Embryonic facial prominence (tissue), 1 donor: ENCODE measurements at regions not wholly inside any gene's neighbourhood (a gene's known extent, or its start where the extent isn't known, plus 50 kb on each side); places are given as distances from the start of the nearest gene placed in this dataset.
"Not testable (repeated sequence)": the region's sequence is repeated elsewhere in the genome, so short reads cannot be mapped to it uniquely, and the experiment has no call there.

ENCODE experiments used
- DNase-seq: peaks from one replicate; pipeline ENCODE4 v3.0.0-alpha.2; 2016; ENCODE audit errors: extremely low spot score

DNA sequence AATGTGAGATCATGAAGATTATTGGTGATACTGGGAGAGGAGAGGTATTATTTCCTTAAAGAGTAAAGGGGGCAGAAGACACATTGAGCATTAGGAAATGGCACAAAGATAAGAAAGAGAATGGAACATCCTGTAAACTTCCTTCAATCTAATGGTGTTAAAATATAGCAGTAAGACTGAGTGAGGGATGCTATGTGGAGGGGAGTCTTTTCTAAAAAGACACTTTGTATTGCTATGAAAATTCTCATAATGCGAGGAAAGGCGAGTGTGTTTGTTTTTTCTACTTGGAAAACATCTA is 405.2 kb downstream of the ARL4A start:
- DNase-seq, result no peak

DNA sequence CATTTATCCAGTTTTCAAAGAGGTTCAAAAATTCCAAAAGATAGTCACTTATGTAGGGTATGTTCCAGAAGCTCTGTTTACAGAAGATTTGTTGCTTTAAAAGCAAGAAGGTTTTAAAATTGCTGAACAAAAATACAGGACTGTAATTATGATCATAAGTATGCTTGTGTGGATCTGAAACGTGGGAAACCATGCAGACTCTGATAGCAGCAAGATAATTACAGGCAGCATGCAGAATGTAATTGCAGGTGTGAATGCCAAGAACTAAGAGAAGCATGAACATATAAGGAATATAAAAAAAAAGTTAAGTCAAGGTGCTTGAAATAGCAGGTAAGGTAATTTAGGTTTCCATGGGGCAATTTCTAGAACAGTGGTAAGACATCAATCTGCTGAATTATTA is 405.7 kb downstream of the ARL4A start:
- DNase-seq, result no peak

DNA sequence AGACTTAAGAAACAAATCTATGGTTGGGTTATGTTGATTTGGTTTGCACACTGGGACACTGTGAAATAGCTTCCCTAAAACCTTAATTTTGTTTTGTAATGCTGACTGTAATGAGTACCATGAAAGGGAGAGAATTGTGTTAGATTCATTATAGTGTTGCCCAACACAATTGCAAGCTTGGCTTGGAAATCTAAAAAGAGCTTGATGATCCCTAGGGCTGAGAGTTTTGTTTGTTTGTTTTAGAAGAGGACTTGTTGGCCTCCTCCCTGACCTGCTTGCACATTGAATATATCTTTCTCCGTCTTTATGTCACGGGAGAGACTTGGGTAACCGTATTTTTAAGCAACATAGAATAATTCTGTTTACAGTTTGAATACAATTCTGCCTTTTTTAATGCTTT is 410.1 kb downstream of the ARL4A start:
- no peak for DNase-seq

DNA sequence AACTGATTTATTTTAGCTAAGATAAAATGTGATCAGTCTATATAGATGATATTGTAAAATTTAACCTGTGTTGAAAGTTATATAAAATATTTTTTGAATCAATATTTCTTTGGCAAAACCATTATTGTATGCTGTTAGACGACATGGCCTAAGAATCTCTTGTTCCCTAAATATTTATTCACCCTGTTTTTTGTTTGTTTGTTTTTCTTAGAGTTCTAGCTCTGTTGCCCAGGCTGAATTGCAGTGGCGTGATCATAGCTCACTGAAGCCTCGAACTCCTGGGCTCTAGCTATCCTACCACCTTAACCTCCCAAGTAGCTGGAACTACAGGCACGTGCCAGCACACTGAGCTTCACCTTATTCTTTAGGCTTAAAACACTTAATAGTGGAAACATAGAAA is 410.7 kb downstream of the ARL4A start:
- DNase-seq, result no peak

DNA sequence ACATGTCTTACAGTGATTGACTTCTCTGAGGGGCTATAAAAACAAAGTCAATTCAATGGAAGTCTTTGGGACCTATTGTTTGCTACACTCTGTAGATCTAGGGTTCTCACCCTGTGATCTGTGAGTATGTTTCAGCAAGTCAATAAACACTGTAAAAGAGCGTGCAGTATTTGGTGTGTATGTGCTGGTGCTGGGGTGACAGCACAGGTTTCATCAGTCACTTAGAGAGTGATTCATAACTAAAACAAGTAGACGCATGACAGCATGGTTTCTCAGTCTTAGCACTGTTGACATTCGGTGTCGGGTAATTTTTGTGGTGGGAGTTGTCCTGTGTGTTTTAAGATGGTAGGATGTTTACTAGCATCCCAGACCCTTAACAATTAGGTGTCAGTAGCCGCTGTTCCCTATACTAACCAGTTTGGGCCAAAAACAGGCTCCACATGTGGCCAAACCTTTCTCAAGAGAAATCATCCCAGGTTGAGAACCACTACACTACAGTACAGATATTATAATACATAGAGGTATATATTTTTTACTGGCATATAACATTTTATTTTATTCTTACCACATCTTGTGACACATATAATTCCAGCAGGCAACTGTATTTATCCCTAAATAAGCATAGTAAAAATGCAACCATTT is 411.8 kb downstream of the ARL4A start:
- DNase-seq, result no peak

DNA sequence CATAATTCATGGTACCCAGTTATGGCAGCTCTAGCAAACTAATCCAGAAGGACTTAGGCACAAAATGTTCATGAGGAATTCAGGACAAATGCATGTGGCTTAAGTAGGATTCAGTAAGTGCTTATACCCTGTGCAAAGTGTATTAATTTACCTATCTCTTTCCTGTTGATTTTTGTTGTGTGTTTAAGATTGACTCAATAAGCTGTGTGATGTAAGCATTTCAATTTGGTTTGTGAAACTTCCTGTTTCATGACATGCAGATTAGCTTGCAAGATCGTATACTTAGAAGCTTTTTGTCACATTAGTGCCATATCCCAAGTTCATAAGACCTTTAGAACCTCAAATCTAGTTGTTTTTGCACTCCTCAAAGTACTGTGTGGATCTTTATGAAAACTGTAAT is 416.7 kb downstream of the ARL4A start:
- no peak for DNase-seq

DNA sequence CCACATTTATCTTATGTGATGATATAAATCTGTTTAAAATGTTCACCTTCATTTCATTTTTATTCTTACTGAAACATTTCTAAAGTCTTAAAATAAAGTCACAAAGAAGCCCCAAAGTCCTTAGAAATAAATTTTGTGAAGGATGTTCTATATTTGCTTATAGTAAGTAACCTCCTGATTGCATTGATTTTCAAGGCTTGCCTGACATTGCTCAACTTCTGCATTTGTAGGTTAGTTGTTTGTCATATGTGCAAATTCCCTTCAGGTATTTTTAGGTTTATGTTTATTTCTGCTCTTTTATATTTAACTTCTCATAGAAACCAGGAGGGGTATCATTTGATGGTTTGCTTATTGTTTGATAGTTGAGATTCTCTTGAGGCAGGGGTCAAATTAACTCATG is 417.8 kb downstream of the ARL4A start:
- DNase-seq, result no peak

DNA sequence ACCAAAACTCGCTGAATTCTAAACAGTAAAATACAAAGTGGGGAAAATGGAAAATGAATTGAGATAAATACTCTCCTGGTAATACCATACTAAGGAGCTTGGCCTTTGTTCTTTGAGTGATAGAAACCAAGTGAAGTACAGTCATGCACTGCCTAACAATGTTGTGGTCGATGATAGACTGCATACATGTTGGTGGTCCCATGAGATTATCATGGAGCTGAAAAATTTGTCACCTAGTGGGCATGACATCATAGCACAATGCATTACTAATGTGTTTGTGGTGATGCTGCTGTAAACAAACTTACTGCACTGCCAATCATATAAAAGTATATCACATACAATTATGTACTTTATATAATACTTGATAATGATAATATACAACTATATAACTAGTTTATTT is 419.1 kb downstream of the ARL4A start:
- no peak for DNase-seq

DNA sequence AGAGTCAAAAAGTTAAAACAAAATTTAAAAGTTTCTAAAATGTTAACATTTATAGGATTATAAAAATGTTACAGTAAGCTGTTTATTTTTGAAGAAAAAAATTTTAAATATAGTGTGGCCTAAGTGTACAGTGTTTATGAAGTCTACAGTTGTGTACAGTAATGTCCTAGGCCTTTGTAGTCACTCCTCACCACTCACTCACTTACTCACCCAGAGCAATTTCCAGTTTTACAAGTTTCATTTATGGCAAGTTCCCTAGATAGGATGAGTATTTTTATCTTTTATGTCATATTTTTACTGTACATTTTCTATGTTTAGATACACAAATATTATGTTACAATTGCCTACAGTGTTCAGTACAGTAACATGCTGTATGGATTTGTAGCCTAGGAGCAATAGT is 419.9 kb downstream of the ARL4A start:
- DNase-seq, result no peak

DNA sequence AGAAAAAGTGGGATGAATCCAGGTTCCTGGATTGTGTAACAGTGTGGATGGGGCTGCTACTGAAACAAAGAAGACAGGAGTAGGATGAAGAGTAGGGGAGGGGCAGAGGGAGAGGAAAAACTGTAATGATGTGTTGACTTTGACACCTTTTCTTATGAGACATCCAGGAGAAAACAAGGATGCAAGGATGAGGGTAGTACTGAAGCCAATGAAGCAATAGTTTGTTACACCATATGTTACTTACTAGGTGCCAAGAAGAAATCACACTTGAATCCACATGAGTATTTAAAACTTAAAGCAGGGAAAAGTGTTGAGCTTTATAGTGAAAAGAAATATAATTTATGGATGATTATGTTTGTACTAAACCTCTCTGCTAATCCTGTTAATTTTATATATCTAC is 420.6 kb downstream of the ARL4A start:
- DNase-seq, result no peak

DNA sequence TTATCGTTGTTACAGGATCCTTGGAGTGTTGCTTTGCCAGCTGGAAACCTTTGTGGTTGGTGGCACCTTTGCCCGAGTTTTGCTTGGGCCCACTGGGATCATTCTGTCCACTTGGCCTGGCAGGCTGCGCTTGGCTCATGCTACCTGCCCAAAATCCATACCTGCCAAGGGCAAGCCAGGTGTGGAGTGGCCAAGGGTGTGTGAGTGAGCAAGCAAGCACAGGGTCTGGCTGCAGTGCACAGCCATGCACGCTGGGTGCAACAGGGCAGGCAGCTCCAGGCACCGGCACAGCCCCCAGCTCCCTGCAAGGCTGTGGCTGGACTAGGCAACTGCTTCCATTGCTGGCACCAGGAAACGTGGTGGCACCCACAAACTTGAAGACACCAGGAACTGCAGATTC is 421.8 kb downstream of the ARL4A start:
- no peak for DNase-seq

DNA sequence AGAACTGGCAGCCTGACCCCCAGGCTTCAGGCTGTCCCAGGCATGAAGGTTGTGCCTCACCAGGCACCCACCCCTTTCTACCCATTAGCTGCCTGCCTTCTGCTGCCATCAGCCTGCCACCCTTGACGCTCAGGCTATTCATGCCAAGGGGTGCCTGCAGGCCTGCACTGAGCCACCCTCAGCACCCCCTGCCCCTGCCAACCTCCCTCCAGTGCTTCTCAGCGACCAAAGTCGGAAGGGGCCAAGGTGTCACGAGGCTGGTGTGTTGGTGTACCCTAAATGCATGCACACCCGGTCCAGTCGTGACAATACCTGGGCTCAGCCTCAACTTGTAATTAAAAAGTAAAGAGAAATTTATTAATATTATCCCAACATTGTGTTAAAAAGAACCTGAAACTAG is 422.7 kb downstream of the ARL4A start:
- DNase-seq, result no peak

DNA sequence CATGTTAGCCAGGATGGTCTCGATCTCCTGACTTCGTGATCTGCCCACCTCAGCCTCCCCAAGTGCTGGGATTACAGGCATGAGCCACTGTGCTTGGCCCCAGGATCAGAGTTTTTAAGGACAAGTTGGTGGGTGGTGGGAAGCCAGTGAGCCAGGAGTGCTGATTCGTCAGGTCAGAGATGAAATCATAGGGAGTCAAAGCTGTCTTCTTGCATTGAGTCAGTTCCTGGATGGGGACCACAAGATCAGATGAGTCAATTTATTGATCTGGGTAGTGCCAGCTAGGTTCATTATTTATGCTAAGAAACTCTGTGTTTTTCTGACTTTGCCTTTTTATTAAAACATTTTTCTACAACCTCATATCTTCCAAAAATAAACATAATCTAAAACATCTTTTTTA is 423.8 kb downstream of the ARL4A start:
- DNase-seq, result no peak

DNA sequence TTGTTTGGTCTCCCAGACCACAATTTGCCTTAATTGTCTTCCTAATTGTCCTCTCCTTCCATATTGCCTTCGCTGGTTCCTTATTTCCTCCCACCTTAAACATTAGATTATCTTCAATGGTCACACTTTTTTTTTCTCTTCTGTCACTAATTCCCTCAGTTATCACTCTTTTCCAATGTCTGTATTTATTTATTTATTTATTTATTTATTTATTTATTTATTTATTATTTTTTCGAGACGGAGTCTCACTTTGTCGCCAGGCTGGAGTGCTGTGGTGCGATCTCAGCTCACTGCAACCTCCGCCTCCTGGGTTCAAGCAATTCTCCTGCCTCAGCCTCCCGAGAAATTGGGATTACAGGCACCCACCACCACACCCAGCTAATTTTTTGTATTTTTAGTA is 426.8 kb downstream of the ARL4A start:
- DNase-seq, result not testable (repeated sequence)

DNA sequence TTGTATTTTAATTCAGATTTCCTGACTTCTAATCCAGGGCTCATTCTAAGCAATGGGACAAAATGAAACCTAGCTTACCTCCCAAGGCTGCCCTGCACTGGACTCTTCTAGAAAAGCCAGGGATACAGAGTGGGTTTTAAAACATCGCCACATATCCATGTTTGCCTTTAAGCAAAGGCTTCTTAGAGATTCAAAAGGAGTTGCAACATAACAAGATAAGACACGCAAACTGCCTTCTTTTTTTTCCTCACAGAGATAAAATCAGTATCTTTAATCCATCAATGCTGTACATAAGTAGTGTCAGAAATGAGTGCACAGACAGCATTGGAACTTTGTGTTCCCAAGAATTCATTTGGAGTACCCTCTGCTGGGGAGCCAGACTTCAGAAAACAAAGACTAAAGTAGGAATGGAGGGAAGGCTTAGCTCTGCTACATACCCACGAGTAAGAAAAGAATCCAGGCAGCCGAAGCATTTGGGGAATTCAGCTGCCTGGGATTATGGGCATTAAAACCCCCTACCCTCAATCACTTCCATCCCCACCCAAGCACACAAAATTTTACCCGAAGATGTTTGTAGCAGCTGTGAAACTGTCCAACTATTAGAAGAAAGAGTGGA is 427.8 kb downstream of the ARL4A start:
- no peak for DNase-seq

DNA sequence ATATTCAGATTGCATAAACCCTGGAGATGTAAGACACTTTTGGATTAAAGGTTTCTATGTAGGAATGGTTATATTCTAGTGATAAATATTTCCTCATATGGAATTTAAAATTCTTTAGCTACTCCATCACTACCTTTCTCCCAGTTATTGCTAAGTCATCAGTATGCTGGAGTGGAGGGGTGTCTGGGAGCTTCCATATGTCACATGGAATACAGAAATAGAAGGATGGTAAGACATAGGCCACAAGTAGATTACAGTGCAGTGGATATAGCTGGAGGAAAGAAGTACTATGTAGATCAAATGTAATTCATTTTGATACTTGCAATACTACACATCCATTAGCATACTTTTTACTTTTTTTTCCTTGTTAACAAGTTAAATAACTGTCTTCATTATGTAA is 428.4 kb downstream of the ARL4A start:
- no peak for DNase-seq

DNA sequence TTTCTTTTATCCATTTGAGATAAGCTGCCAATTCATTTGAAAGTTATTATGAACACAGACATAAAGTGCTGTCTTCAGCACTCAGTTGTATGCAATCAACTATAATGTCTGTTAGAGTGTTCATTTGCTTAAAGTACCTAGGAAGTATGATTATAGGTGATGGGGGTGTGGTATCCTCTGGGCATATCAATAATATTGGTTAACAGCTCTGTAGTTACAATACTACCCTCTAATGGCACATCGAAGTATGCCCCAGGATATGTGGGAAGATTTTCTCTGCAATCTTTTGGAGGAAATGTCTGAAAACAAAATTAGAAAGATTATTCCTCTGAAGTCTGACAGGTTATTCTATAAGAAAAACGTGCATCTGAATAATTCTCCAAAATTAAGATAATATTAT is 429.7 kb downstream of the ARL4A start:
- DNase-seq, result no peak

DNA sequence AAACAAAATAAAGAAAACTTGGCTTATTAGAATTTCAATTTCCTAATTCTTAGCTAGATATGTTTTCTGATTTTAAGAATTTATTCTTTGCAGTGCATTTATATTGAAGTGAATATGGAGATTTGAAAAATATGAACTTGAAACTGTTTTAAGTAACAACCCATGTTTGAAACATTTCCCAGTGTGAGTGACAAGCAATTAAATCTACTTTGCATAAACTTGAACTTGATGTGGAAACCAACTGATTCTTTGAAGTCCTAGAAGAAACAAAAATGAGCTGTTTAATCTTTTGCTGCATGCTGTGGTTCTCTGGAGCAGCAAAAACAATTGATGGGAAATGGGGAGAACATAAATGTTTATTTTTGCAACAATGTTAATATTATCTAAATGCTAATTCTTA is 430.2 kb downstream of the ARL4A start:
- DNase-seq, result no peak

DNA sequence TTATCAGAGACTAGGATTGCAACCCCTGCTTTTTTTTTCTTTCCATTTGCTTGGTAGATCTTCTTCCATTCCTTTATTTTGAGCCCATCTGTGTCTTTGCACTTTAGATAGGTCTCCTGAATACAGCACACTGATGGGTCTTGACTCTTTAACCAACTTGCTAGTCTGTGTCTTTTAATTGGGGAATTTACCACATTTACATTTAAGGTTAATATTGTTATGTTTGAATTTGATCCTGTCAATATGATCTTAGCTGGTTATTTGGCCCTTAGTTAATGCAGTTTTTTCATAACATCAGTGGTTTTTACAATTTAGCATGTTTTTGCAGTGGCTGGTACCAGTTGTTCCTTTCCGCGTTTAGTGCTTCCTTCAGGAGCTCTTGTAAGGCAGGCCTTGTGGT is 437.2 kb downstream of the ARL4A start:
- DNase-seq, result not testable (repeated sequence)

DNA sequence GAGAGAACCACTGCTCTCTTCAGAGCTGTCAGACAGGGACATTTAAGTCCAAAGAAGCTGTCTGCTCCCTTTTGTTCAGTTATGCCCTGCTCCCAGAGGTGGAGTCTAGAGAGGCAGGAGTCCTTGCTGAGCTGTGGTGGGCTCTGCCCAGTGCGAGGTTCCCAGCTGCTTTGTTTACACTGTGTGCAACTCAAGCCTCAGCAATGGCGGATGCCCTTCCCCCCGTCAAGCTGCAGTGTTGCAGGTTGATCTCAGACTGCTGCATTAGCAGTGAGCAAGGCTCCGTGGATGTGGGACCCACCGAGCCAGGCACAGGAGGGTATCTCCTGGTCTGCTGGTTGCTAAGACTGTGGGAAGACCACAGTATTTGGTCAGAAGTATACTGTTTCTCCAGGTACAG is 438.9 kb downstream of the ARL4A start:
- no peak for DNase-seq

DNA sequence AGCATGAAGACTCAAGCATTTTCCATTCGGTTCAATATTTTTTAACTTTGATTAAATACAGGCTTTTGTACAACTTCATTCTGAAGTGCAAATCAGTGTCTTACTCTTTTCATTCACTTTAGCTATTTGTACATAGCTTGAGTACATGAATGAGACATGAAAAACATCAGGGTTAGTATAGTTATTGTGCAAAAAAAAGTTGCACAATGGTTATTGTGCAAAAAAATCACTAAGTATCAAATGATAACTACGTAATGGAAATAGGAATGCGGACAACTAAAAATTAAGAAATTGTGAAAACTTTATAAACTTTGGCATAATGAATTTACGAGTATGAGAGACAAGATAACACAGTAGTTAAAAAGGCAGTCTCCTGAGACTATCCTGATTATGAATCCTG is 442.9 kb downstream of the ARL4A start:
- no peak for DNase-seq

DNA sequence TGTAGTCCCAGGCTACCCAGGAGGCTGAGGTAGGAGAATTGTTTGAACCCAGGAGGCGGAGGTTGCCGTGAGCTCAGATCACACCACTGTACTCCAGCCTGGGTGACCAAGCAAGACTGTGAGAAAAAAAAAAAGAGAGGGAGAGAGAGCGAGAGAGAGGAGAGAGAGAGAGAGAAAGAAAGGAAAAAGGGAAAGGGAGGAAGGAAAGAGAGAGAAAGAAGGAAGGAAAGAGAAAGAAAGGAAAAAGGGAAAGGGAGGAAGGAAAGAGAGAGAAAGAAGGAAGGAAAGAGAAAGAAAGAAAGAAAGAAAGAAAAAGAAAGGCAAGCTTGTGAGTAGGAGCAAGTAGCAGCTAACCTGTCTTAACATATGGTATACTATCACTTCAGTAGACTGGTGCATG is 443.5 kb downstream of the ARL4A start:
- DNase-seq, result not testable (repeated sequence)

DNA sequence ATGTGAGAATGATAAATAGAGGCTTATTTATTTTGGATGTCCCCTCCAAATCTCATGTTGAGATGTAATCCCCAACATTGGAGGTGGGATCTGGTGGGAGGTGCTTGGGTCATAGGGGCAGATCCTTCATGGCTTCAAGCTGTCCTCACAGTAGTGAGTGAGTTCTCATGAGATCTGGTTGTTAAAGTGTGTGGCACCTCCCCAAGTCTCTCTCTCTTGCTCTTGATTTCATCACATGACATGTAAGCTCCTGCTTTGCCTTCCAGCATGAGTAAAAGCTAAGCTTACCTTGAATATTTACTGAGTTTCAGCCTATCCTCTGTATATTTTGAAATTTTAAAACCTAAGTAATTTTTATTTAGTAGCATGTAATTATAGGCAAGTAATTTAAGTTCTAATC is 444.9 kb downstream of the ARL4A start:
- no peak for DNase-seq

DNA sequence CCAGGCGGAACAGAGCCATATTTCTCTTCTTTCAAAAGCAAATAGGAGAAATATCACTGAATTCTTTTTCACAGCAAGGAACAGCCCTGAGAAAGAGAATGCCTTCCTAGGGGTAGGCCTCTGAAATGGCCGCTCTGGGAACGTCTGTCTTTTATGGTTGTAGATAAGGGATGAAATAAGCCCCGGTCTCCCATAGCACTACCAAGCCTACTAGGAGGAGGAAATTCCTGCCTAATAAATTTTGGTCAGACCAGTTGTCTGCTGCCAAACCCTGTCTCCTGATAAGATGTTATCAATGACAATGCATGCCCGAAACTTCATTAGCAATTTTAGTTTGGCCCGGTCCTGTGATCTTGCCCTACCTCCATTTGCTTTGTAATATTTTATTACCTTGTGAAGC is 448.9 kb downstream of the ARL4A start:
- DNase-seq, result not testable (repeated sequence)
